ENCODE measurements at regions not wholly inside any gene's neighbourhood (a gene's known extent, or its start where the extent isn't known, plus 50 kb on each side); places are given as distances from the start of the nearest gene placed in this dataset.

DNA sequence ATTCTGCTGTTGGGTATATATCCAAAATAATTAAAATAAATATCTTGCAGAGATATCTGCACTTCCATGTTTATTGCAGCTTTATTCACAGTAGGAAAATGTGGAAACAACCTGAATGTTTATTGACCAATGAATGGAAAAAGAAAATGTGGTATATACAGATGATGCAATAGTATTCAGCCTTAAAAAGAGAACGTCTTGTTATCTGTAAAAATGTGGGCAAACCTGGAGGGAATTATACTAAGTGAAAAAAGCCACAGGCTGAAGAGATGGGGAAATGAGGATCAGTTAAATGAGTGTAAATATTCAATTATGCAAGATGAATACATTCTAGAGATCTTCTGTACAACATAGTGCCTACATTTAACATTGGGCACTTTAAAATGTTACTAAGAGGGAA, 766.1 kb upstream of the IGFBP3 start:
- Mint-ChIP-seq H3K4me3 (ENCODE audit: low read depth) (no peak overlapping the region), H3K4me1 (ENCODE audit: low read depth) (no peaks in the 10 kb centered on the region), H3K36me3 (ENCODE audit: low read depth) (no peaks in the 10 kb centered on the region), H3K9me3 (peaks cover 14% of the 10 kb centered on the region), H3K27ac (no peak overlapping the region), H3K27me3 (ENCODE audit: low read depth) (no peaks in the 10 kb centered on the region)
- intact Hi-C loops (cut with micrococcal nuclease), result no loop called here
- no peak for DNase-seq (ENCODE audit: low spot score)

DNA sequence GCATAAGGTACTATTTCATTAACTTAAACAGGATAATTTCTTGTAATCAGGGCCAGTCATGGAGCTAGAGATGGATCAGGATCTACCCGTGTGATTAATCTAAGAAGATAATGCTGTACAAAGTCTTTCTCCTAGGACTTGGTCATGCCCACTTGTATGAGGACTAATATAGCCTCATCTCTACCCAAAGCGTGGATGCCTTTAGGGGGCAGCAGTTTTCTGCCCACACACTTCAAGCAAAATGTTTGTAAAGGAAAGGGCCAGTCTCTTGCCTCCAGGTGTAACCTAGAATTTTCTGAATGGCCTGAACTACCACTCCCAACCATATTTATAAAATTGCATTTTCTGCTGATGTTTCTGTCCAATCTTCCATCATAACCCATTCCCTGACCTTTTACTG, 764.0 kb upstream of the IGFBP3 start:
- intact Hi-C loops (cut with micrococcal nuclease), result no loop called here
- no peak overlapping the region for H3K4me3 Mint-ChIP-seq (ENCODE audit: low read depth)
- H3K27ac Mint-ChIP-seq, result no peak overlapping the region
- H3K36me3 Mint-ChIP-seq (ENCODE audit: low read depth), result no peaks in the 10 kb centered on the region
- DNase-seq (ENCODE audit: low spot score), result no peak
- H3K9me3 Mint-ChIP-seq, result peaks cover 7% of the 10 kb centered on the region
- H3K27me3 Mint-ChIP-seq (ENCODE audit: low read depth), result no peaks in the 10 kb centered on the region
- no peaks in the 10 kb centered on the region for H3K4me1 Mint-ChIP-seq (ENCODE audit: low read depth)

DNA sequence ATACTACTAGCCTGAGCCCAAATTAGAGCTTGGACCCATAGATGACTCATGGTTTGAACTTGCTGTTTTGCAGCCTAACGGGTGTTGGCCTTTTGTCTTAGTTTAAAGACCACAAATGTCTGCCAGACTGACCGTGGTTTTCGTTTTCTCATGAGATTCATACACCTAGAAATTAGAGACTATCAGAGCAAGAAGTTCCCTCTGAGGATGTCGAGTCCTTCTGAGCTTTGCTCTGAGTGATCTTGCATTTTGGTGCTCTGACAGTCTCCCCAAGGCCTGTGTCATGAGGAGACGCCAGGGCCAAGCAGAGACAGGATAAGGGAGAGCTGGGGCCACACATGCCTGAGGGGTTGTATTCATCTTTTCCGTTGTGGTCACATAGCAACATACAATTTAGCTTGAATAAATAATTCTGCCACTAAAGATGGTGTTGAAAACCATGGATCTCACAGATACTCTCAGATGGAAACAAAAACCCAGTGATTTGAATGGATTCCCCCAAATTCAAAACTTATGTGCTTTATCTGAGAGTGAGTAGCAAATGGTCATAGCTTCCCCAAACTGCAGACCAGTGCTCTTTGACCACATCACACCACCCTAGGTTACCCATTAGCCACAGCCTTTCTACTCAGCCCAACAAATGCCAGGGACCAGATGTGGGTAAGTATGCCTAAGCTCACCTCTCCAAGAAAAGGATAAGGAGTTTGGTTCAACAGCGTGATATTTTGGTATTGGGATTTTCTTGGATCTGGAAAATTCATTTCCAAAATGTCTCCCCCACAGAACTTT, 762.0 kb upstream of the IGFBP3 start:
- H3K36me3 Mint-ChIP-seq (ENCODE audit: low read depth), result no peaks in the 10 kb centered on the region

DNA sequence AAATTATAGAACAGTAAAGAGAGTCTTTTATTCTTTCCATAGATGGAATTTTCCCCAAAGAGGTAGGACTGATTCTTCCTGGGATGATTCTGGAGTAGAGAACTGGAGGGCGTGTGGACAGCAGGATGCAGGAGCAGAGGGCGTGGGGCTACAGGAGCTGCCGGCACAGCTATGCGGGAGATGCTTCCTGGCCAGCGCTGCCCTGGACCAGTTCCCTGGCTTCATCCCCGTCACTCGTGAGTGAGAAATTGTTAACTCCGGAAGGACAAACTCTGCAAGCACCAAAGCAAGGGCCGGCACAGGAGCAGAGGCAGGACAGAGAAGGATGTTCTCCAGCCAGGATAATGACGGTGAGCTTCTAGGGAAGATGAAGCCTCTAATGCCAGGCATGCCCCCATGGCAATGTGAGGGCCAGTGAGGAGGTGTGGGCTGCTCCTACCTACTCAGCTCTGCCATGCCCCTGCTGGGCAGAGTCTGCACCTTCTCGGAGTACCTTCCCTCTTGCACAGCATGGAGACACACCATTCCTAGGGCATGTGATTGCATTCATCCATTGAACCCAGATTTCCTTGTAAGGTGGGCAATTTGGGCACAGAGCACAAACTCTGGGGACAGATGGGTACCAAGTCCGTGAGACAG, 760.9 kb upstream of the IGFBP3 start:
- no peaks in the 10 kb centered on the region for H3K4me1 Mint-ChIP-seq (ENCODE audit: low read depth)

More for the DNA sequence above, 762.0 kb upstream of the IGFBP3 start:
- Mint-ChIP-seq H3K27me3 (ENCODE audit: low read depth) (no peaks in the 10 kb centered on the region), H3K27ac (no peak overlapping the region), H3K9me3 (peaks cover 7% of the 10 kb centered on the region), H3K4me3 (ENCODE audit: low read depth) (no peak overlapping the region), H3K4me1 (ENCODE audit: low read depth) (no peaks in the 10 kb centered on the region)
- DNase-seq (ENCODE audit: low spot score), result no peak
- intact Hi-C loops (cut with micrococcal nuclease), result no loop called here

DNA sequence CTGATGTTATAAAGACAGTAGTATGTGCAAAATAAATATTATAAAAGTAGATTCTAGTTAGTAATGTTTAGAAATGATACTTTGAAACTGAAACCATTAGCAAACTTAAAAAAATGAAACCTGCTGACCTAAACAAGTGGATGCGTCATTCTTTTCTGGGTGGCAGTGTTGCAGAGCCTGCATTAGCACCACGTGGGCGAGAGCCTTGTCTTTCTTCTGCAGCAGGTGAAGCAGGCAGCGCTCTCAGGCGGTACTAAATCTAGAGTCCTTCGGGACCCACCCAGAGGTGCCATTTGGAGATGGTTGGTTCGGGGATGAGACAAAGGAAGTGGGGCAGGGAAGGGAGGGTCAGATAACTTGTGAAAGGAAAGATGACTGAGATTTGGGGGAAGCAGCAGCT, 759.1 kb upstream of the IGFBP3 start:
- H3K9me3 Mint-ChIP-seq, result peaks cover 7% of the 10 kb centered on the region
- H3K27me3 Mint-ChIP-seq (ENCODE audit: low read depth), result no peaks in the 10 kb centered on the region
- H3K27ac Mint-ChIP-seq, result no peak overlapping the region
- no peaks in the 10 kb centered on the region for H3K4me1 Mint-ChIP-seq (ENCODE audit: low read depth)
- H3K36me3 Mint-ChIP-seq (ENCODE audit: low read depth), result no peaks in the 10 kb centered on the region
- no peak overlapping the region for H3K4me3 Mint-ChIP-seq (ENCODE audit: low read depth)
- no peak for DNase-seq (ENCODE audit: low spot score)
- intact Hi-C loops (cut with micrococcal nuclease), result no loop called here

More for the DNA sequence above, 760.9 kb upstream of the IGFBP3 start:
- H3K27me3 Mint-ChIP-seq (ENCODE audit: low read depth), result no peaks in the 10 kb centered on the region
- no peak for DNase-seq (ENCODE audit: low spot score)
- H3K4me3 Mint-ChIP-seq (ENCODE audit: low read depth), result no peak overlapping the region
- H3K9me3 Mint-ChIP-seq, result peaks cover 7% of the 10 kb centered on the region
- no peak overlapping the region for H3K27ac Mint-ChIP-seq
- intact Hi-C loops (cut with micrococcal nuclease), result no loop called here
- no peaks in the 10 kb centered on the region for H3K36me3 Mint-ChIP-seq (ENCODE audit: low read depth)

- no peaks in the 10 kb centered on the region for H3K27me3 Mint-ChIP-seq (ENCODE audit: low read depth)
- no peak overlapping the region for H3K27ac Mint-ChIP-seq
- intact Hi-C loops (cut with micrococcal nuclease), result no loop called here
- no peaks in the 10 kb centered on the region for H3K4me1 Mint-ChIP-seq (ENCODE audit: low read depth)
- DNase-seq (ENCODE audit: low spot score), result no peak
- H3K9me3 Mint-ChIP-seq, result peaks cover 7% of the 10 kb centered on the region
- H3K4me3 Mint-ChIP-seq (ENCODE audit: low read depth), result no peak overlapping the region
- H3K36me3 Mint-ChIP-seq (ENCODE audit: low read depth), result no peaks in the 10 kb centered on the region
These were observed 758.6 kb upstream of the IGFBP3 start for GRCh38 chr7:46679671-46680070.

DNA sequence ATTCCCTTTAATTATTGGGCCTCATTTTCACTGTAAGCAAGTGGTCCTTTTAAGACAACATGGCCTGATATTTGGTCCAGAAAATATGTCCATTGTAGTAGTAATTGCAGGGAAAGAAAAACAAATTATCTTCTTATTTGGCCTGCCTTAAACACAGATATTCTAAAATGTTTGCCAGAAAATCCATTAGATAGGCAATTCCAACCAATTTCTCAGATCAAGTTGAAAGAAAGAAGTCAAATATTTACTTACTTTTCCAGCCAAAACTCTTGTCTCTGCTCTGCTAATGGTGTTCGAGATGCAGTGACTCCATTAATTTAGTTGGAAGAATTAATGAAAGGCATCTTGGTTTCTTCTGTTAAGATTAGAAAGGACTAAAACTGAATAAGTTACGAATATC, 757.3 kb upstream of the IGFBP3 start:
- H3K27ac Mint-ChIP-seq, result no peak overlapping the region
- DNase-seq (ENCODE audit: low spot score), result no peak
- H3K4me3 Mint-ChIP-seq (ENCODE audit: low read depth), result no peak overlapping the region
- H3K4me1 Mint-ChIP-seq (ENCODE audit: low read depth), result no peaks in the 10 kb centered on the region
- H3K36me3 Mint-ChIP-seq (ENCODE audit: low read depth), result no peaks in the 10 kb centered on the region
- no peaks in the 10 kb centered on the region for H3K27me3 Mint-ChIP-seq (ENCODE audit: low read depth)
- intact Hi-C loops (cut with micrococcal nuclease), result no loop called here
- H3K9me3 Mint-ChIP-seq, result peaks cover 7% of the 10 kb centered on the region

- no peaks in the 10 kb centered on the region for H3K36me3 Mint-ChIP-seq (ENCODE audit: low read depth)
- no peak overlapping the region for H3K4me3 Mint-ChIP-seq (ENCODE audit: low read depth)
- no peaks in the 10 kb centered on the region for H3K27me3 Mint-ChIP-seq (ENCODE audit: low read depth)
- DNase-seq (ENCODE audit: low spot score), result no peak
- no peaks in the 10 kb centered on the region for H3K9me3 Mint-ChIP-seq
- no peaks in the 10 kb centered on the region for H3K4me1 Mint-ChIP-seq (ENCODE audit: low read depth)
- H3K27ac Mint-ChIP-seq, result no peak overlapping the region
- intact Hi-C loops (cut with micrococcal nuclease), result no loop called here
These were observed 754.4 kb upstream of the IGFBP3 start for GRCh38 chr7:46675456-46675855.

- no peak overlapping the region for H3K27ac Mint-ChIP-seq
- no peak overlapping the region for H3K4me3 Mint-ChIP-seq (ENCODE audit: low read depth)
- H3K4me1 Mint-ChIP-seq (ENCODE audit: low read depth), result no peaks in the 10 kb centered on the region
- no peaks in the 10 kb centered on the region for H3K36me3 Mint-ChIP-seq (ENCODE audit: low read depth)
- no peaks in the 10 kb centered on the region for H3K27me3 Mint-ChIP-seq (ENCODE audit: low read depth)
- no peak for DNase-seq (ENCODE audit: low spot score)
- intact Hi-C loops (cut with micrococcal nuclease), result no loop called here
- peaks cover 8% of the 10 kb centered on the region for H3K9me3 Mint-ChIP-seq
These were observed 751.8 kb upstream of the IGFBP3 start for GRCh38 chr7:46672861-46673260.

- peaks cover 13% of the 10 kb centered on the region for H3K9me3 Mint-ChIP-seq
- no peaks in the 10 kb centered on the region for H3K36me3 Mint-ChIP-seq (ENCODE audit: low read depth)
- intact Hi-C loops (cut with micrococcal nuclease), result no loop called here
- no peak overlapping the region for H3K4me3 Mint-ChIP-seq (ENCODE audit: low read depth)
- no peaks in the 10 kb centered on the region for H3K4me1 Mint-ChIP-seq (ENCODE audit: low read depth)
- H3K27ac Mint-ChIP-seq, result no peak overlapping the region
- H3K27me3 Mint-ChIP-seq (ENCODE audit: low read depth), result no peaks in the 10 kb centered on the region
- no peak for DNase-seq (ENCODE audit: low spot score)
These were observed 750.2 kb upstream of the IGFBP3 start for GRCh38 chr7:46671108-46671769.

- Mint-ChIP-seq H3K4me1 (ENCODE audit: low read depth) (no peaks in the 10 kb centered on the region), H3K9me3 (peaks cover 13% of the 10 kb centered on the region), H3K27ac (no peak overlapping the region), H3K27me3 (ENCODE audit: low read depth) (no peaks in the 10 kb centered on the region), H3K4me3 (ENCODE audit: low read depth) (no peak overlapping the region), H3K36me3 (ENCODE audit: low read depth) (no peaks in the 10 kb centered on the region)
- intact Hi-C loops (cut with micrococcal nuclease), result no loop called here
- no peak for DNase-seq (ENCODE audit: low spot score)
These were observed 748.0 kb upstream of the IGFBP3 start for GRCh38 chr7:46669028-46669427.

GRCh38 chr7:46664453-46664852, 743.4 kb upstream of the IGFBP3 start:
- intact Hi-C loops (cut with micrococcal nuclease), result no loop called here
- Mint-ChIP-seq H3K4me3 (ENCODE audit: low read depth) (no peak overlapping the region), H3K9me3 (peaks cover 18% of the 10 kb centered on the region), H3K36me3 (ENCODE audit: low read depth) (no peaks in the 10 kb centered on the region), H3K27ac (no peak overlapping the region), H3K4me1 (ENCODE audit: low read depth) (no peaks in the 10 kb centered on the region), H3K27me3 (ENCODE audit: low read depth) (no peaks in the 10 kb centered on the region)
- DNase-seq (ENCODE audit: low spot score), result no peak

DNA sequence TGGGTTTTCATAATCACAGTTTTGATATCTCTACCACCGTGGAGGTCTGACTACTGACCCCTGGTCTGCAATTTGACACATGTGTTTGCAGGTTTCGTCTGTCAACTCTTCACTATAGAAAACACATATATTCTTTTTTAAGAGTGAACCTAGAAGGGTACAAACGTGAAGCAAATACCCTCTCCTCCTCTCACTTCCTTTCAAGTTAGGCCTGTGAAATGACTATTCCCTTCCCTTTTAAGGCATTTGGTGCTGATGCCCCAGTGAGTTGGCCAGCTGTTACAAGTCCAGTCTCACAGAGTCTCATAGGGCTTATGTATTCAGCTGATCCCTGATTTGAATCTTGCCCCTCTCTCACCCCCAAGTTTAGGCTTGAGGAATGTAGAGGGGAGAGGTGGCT, 742.0 kb upstream of the IGFBP3 start:
- Mint-ChIP-seq H3K27me3 (ENCODE audit: low read depth) (no peaks in the 10 kb centered on the region), H3K36me3 (ENCODE audit: low read depth) (no peaks in the 10 kb centered on the region), H3K9me3 (peaks cover 12% of the 10 kb centered on the region), H3K4me1 (ENCODE audit: low read depth) (no peaks in the 10 kb centered on the region), H3K4me3 (ENCODE audit: low read depth) (no peak overlapping the region), H3K27ac (no peak overlapping the region)
- intact Hi-C loops (cut with micrococcal nuclease), result no loop called here
- DNase-seq (ENCODE audit: low spot score), result no peak
